ENCODE measurements at regions not wholly inside any gene's neighbourhood (a gene's known extent, or its start where the extent isn't known, plus 50 kb on each side); places are given as distances from the start of the nearest gene placed in this dataset.
A peak's percentile ranks its signal among the peaks of the same experiment; 100 is the strongest.

- DNase-seq (ENCODE audit: low read depth): no peak
- TF ChIP-seq EZH2 (IDR thresholded peaks at IDR 0.05; ENCODE audit: insufficient read depth, low read length) (no peak), CTCF (IDR thresholded peaks at IDR 0.05; ENCODE audit: insufficient read depth, low read depth, low read length) (no peak)
Observed at GRCh38 chr2:109679626-109680025, 65.5 kb downstream of the SOWAHC start.

GRCh38 chr2:109680523-109681297 lies 66.5 kb downstream of the SOWAHC start:
- H3K79me2 ChIP-seq (ENCODE audit: insufficient read depth, low read length): no peaks in the 10 kb centered on the region
- Mint-ChIP-seq H3K4me3 (ENCODE audit: unreplicated experiment) (no peak overlapping the region), H3K9me3 (ENCODE audit: unreplicated experiment) (no peaks in the 10 kb centered on the region), H3K4me1 (ENCODE audit: low read depth, unreplicated experiment) (peaks cover 11% of the 10 kb centered on the region), H3K27ac (ENCODE audit: unreplicated experiment) (peak overlapping the region; percentile 34), H3K36me3 (ENCODE audit: low read depth, unreplicated experiment) (no peaks in the 10 kb centered on the region), H3K27me3 (ENCODE audit: low read depth, unreplicated experiment) (peaks cover 15% of the 10 kb centered on the region)
- FAIRE-seq (no peak), DNase-seq (ENCODE audit: low read depth) (no peak)
- no peak overlapping the region for H2AFZ ChIP-seq (ENCODE audit: low read depth, low read length)
- peaks cover 23% of the 10 kb centered on the region for H3K27me3 ChIP-seq (ENCODE audit: insufficient read depth, low read length)
- no peaks in the 10 kb centered on the region for H3K36me3 ChIP-seq (ENCODE audit: insufficient read depth, low read length)
- no peak for TF ChIP-seq CTCF (IDR thresholded peaks at IDR 0.05; ENCODE audit: insufficient read depth, low read depth, low read length)
- TF ChIP-seq EZH2 (IDR thresholded peaks at IDR 0.05; ENCODE audit: insufficient read depth, low read length): no peak
- H3K4me1 ChIP-seq (ENCODE audit: insufficient read depth, low read length): no peaks in the 10 kb centered on the region
- no peaks in the 10 kb centered on the region for H4K20me1 ChIP-seq (ENCODE audit: insufficient read depth, low read length)
- H3K27ac ChIP-seq (ENCODE audit: low read depth, low read length): no peak overlapping the region
- H3K4me2 ChIP-seq (ENCODE audit: low read length): no peak overlapping the region
- no peak overlapping the region for H3K9ac ChIP-seq (ENCODE audit: low read length)
- no peaks in the 10 kb centered on the region for H3K9me3 ChIP-seq (ENCODE audit: insufficient read depth, low read depth, low read length)
- H3K4me3 ChIP-seq (ENCODE audit: insufficient read depth, low read depth, low read length): no peak overlapping the region

More at GRCh38 chr2:109679626-109680025, 65.5 kb downstream of the SOWAHC start:
- peaks cover 11% of the 10 kb centered on the region for H3K4me1 Mint-ChIP-seq (ENCODE audit: low read depth, unreplicated experiment)
- Histone ChIP-seq H3K27me3 (ENCODE audit: insufficient read depth, low read length) (peaks cover 23% of the 10 kb centered on the region), H3K79me2 (ENCODE audit: insufficient read depth, low read length) (no peaks in the 10 kb centered on the region), H3K9ac (ENCODE audit: low read length) (no peak overlapping the region), H3K36me3 (ENCODE audit: insufficient read depth, low read length) (no peaks in the 10 kb centered on the region), H3K4me1 (ENCODE audit: insufficient read depth, low read length) (no peaks in the 10 kb centered on the region), H4K20me1 (ENCODE audit: insufficient read depth, low read length) (no peaks in the 10 kb centered on the region), H3K4me2 (ENCODE audit: low read length) (no peak overlapping the region), H3K9me3 (ENCODE audit: insufficient read depth, low read depth, low read length) (no peaks in the 10 kb centered on the region), H2AFZ (ENCODE audit: low read depth, low read length) (no peak overlapping the region), H3K27ac (ENCODE audit: low read depth, low read length) (no peak overlapping the region), H3K4me3 (ENCODE audit: insufficient read depth, low read depth, low read length) (no peak overlapping the region)
- H3K36me3 Mint-ChIP-seq (ENCODE audit: low read depth, unreplicated experiment): no peaks in the 10 kb centered on the region
- FAIRE-seq: no peak
- peaks cover 16% of the 10 kb centered on the region for H3K27me3 Mint-ChIP-seq (ENCODE audit: low read depth, unreplicated experiment)
- peaks cover 2% of the 10 kb centered on the region for H3K9me3 Mint-ChIP-seq (ENCODE audit: unreplicated experiment)
- no peak overlapping the region for H3K4me3 Mint-ChIP-seq (ENCODE audit: unreplicated experiment)
- no peak overlapping the region for H3K27ac Mint-ChIP-seq (ENCODE audit: unreplicated experiment)

All from astrocyte (in vitro differentiated cells and primary cell).